ENCODE measurements at regions not wholly inside any gene's neighbourhood (a gene's known extent, or its start where the extent isn't known, plus 50 kb on each side); places are given as distances from the start of the nearest gene placed in this dataset.

DNA sequence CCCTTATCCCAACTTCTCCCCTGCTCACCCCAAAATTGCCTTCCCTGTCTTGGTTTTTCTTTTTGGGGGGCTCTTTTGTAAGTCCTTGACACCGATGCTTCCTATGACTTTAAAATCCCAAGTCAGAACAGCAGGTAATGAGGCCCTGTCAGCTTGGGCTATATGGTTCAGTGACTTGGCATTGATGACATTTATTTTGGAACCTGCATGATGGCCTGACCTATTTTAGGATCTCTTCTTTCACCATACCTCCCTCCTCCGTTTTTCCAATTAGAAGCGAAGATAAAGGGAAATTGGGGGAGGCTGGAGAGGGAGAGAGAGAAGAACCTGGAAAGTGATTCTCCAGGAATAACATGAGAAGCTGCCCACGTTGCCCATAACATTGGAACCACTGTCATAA, 424.9 kb upstream of the AUTS2 start:
- no peak for TF ChIP-seq CTCF (IDR thresholded peaks at IDR 0.05; ENCODE audit: low read length, missing control alignments)
- H3K4me3 ChIP-seq (replicated peaks; ENCODE audit: low read depth, low read length): no peak overlapping the region
- no peak for DNase-seq (ENCODE audit: low read depth)

DNA sequence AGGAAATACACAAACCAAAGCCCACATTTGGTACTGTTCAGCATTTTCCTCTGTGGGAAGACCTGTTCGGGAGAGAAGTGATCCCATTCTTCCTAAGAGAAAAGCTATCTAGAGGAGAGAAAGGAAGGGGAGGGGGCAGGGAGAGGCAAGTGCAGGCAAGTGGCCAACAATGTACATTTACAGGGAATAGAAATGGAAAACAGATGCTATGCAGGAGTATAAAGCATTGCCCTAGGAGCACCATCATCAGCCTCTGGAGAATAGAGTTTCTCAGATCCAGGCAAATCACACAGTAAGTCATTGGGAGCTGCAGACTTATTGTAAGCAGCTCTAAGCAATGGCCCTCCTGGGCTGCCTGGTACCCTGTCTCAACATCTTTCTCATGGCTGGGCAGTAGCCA, 424.4 kb upstream of the AUTS2 start:
- TF ChIP-seq CTCF (IDR thresholded peaks at IDR 0.05; ENCODE audit: low read length, missing control alignments): no peak
- DNase-seq (ENCODE audit: low read depth): no peak
- no peak overlapping the region for H3K4me3 ChIP-seq (replicated peaks; ENCODE audit: low read depth, low read length)

- H3K4me3 ChIP-seq (replicated peaks; ENCODE audit: low read depth, low read length): no peak overlapping the region
- TF ChIP-seq CTCF (IDR thresholded peaks at IDR 0.05; ENCODE audit: low read length, missing control alignments): no peak
- DNase-seq (ENCODE audit: low read depth): no peak
Measured at GRCh38 chr7:69176841-69177240, 421.4 kb upstream of the AUTS2 start.

GRCh38 chr7:69177461-69177861, 420.8 kb upstream of the AUTS2 start:
- TF ChIP-seq CTCF (IDR thresholded peaks at IDR 0.05; ENCODE audit: low read length, missing control alignments): no peak
- no peak overlapping the region for H3K4me3 ChIP-seq (replicated peaks; ENCODE audit: low read depth, low read length)
- DNase-seq (ENCODE audit: low read depth): no peak

DNA sequence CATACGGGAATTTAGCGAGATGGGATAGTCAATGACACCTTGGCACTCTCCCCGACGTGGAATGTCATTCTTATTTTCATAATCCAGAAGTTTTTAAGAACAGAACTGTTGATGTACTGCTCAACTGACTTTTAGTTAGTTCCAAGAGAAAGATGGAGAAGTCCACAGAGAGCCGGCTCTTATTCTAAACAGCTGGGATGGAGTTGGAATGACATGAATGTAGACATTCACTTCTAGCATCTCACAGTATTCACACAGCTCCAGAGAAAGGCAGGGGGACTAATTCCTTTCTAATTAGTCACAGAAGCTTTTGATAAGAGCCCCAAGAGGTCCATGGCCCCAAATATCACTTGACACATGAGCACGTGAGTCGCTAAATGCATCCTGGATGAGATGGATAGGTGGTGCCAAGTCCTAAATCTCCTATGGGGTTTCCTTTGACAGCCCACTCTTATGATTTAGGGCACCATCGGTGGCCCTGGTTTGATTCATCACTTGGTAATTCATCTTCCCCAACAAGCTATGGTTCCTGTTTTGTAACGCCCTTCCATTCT, 420.3 kb upstream of the AUTS2 start:
- no peak overlapping the region for H3K4me3 ChIP-seq (replicated peaks; ENCODE audit: low read depth, low read length)
- peak; percentile 4 for DNase-seq (ENCODE audit: low read depth)
- TF ChIP-seq CTCF (IDR thresholded peaks at IDR 0.05; ENCODE audit: low read length, missing control alignments): no peak

- no peak overlapping the region for H3K4me3 ChIP-seq (replicated peaks; ENCODE audit: low read depth, low read length)
- DNase-seq (ENCODE audit: low read depth): no peak
- no peak for TF ChIP-seq CTCF (IDR thresholded peaks at IDR 0.05; ENCODE audit: low read length, missing control alignments)
Measured at GRCh38 chr7:69180662-69181061, 417.6 kb upstream of the AUTS2 start.
